ENCODE measurements at regions not wholly inside any gene's neighbourhood (a gene's known extent, or its start where the extent isn't known, plus 50 kb on each side); places are given as distances from the start of the nearest gene placed in this dataset.

- TF ChIP-seq CTCF (IDR thresholded peaks at IDR 0.05) (no peak), POLR2A (IDR thresholded peaks at IDR 0.05) (no peak)
These were observed 116.0 kb upstream of the LRRN1 start for GRCh38 chr3:3683261-3683660.
